ENCODE measurements at regions not wholly inside any gene's neighbourhood (a gene's known extent, or its start where the extent isn't known, plus 50 kb on each side); places are given as distances from the start of the nearest gene placed in this dataset.

GRCh38 chr16:35543486-35543885 is 2084.1 kb downstream of the TP53TG3F start:
- TF ChIP-seq CTCF (conservative IDR thresholded peaks at IDR 0.05), result no peak
- H3K27ac ChIP-seq, result no peak overlapping the region

GRCh38 chr16:35552763-35553162 is 2093.4 kb downstream of the TP53TG3F start:
- TF ChIP-seq CTCF (conservative IDR thresholded peaks at IDR 0.05), result no peak
- H3K27ac ChIP-seq, result no peak overlapping the region

- TF ChIP-seq CTCF (conservative IDR thresholded peaks at IDR 0.05), result no peak
- no peak overlapping the region for H3K27ac ChIP-seq
These were observed 2098.3 kb downstream of the TP53TG3F start for GRCh38 chr16:35557731-35558130.

GRCh38 chr16:35559911-35560636 is 2100.7 kb downstream of the TP53TG3F start:
- no peak for TF ChIP-seq CTCF (conservative IDR thresholded peaks at IDR 0.05)

GRCh38 chr16:35560637-35560984 is 2101.2 kb downstream of the TP53TG3F start:
- no peak overlapping the region for H3K27ac ChIP-seq
- TF ChIP-seq CTCF (conservative IDR thresholded peaks at IDR 0.05), result no peak

More at GRCh38 chr16:35559911-35560636, 2100.7 kb downstream of the TP53TG3F start:
- H3K27ac ChIP-seq, result no peak overlapping the region

- no peak overlapping the region for H3K27ac ChIP-seq
- TF ChIP-seq CTCF (conservative IDR thresholded peaks at IDR 0.05), result no peak
These were observed 2101.9 kb downstream of the TP53TG3F start for GRCh38 chr16:35561346-35561745.

- TF ChIP-seq CTCF (conservative IDR thresholded peaks at IDR 0.05), result no peak
- no peak overlapping the region for H3K27ac ChIP-seq
These were observed 2103.1 kb downstream of the TP53TG3F start for GRCh38 chr16:35562471-35562870.

All from VCaP (cell line).